ENCODE measurements at regions not wholly inside any gene's neighbourhood (a gene's known extent, or its start where the extent isn't known, plus 50 kb on each side); places are given as distances from the start of the nearest gene placed in this dataset.

DNA sequence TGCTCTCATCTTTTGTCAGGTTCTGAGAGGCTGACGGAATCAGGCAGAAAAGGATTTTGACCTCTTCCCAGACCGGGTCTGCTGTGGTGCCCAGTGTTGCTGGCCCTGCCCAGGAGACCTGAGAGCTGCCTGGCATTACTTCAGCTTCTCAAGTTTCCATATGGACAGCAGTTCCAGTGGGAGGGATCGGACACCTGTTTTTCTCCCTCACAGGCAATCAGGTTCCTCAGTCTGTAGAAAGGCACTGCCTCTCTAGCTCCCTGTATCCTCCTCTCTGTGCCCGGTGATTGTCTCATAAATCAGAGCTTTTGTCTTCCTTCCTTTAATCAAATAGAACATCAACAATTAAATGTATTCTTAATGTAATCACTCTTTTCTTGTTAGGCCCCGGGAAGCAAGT is 198.7 kb downstream of the SEMA6A start:
- no peaks in the 10 kb centered on the region for H3K4me1 ChIP-seq (ENCODE audit: control insufficient read depth, insufficient read depth, low read length)
- no peak overlapping the region for H3K27ac ChIP-seq (ENCODE audit: low read depth, low read length)
- H3K4me3 ChIP-seq (ENCODE audit: low read length): no peak overlapping the region
- H3K36me3 ChIP-seq (ENCODE audit: control insufficient read depth, insufficient read depth, low read length): no peaks in the 10 kb centered on the region
- H3K9ac ChIP-seq (ENCODE audit: low read length): no peak overlapping the region
- no peaks in the 10 kb centered on the region for H3K27me3 ChIP-seq (ENCODE audit: control insufficient read depth, insufficient read depth, low read length)

DNA sequence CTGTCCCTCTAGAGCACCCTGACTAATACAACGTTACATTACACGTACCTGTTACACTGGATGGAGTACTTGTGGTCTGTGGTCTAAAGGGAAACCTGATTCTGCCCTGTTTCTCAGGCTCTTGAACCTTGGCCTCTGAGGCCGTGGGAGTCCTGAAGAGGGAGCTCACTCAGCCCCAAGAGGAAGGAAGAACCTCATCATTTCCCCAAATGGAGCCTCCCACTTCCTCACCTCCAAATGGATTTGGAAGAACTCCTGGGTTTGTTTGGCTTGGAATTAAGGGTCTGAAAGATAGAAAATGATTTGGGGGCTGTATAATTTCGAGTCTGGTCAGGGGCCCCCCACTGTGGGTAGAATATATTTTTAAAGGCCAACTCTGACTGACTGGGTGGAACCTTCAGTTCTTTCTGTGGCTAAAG is 200.2 kb downstream of the SEMA6A start:
- Histone ChIP-seq H3K36me3 (ENCODE audit: control insufficient read depth, insufficient read depth, low read length) (no peaks in the 10 kb centered on the region), H3K27ac (ENCODE audit: low read depth, low read length) (no peak overlapping the region), H3K4me3 (ENCODE audit: low read length) (no peak overlapping the region), H3K4me1 (ENCODE audit: control insufficient read depth, insufficient read depth, low read length) (no peaks in the 10 kb centered on the region), H3K27me3 (ENCODE audit: control insufficient read depth, insufficient read depth, low read length) (no peaks in the 10 kb centered on the region), H3K9ac (ENCODE audit: low read length) (no peak overlapping the region)

DNA sequence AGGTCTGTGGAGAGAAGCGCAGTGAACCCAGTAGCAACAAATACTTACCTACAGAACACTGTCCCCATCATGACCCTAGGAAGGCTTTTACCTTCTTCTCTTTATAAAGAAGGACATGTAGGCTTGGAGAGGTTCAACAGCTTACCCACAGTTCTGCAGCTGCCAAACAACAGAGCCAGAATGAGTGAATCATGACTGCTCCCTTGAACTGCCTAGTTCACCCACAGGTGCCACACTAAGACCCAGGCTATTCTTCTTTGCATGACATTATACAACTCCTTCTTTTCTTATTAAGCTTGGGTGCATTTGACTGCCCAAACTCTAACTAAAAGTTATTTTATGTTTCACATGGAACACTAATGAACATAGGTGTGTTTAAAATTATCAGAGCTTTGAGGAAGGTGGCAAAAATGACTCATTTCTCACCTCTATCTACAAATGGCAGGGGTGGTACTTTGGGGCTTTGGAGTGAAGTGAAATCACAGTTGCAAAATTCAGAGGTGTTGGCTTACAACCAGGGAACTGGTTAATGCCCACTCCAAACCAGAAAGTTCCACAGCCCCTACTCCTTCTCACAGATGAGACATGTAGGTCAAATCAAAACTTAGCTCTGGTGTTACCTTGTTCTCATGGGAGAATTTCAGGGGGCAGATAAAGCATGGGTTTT is 201.6 kb downstream of the SEMA6A start:
- Histone ChIP-seq H3K27me3 (ENCODE audit: control insufficient read depth, insufficient read depth, low read length) (no peaks in the 10 kb centered on the region), H3K4me1 (ENCODE audit: control insufficient read depth, insufficient read depth, low read length) (no peaks in the 10 kb centered on the region), H3K4me3 (ENCODE audit: low read length) (no peak overlapping the region), H3K27ac (ENCODE audit: low read depth, low read length) (no peak overlapping the region), H3K36me3 (ENCODE audit: control insufficient read depth, insufficient read depth, low read length) (no peaks in the 10 kb centered on the region), H3K9ac (ENCODE audit: low read length) (no peak overlapping the region)

DNA sequence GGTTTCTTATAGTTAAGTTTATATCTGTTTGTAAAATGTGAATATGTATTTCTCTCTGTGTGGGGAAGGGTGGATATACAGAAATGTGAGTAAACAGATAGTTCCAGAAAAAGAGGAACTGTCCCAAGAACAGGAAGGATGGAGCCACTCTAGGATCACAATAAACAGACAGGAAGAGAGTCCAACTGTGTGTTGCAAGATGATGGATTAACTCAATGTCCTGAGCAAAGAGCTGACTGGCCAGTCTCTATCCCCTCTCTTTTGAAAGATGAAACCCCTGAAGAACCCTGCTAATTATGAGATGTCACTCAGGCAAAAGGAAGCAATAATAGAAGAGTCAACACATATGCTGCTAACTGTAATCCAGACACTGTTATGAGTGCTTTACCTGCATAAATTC is 202.7 kb downstream of the SEMA6A start:
- Histone ChIP-seq H3K4me3 (ENCODE audit: low read length) (no peak overlapping the region), H3K36me3 (ENCODE audit: control insufficient read depth, insufficient read depth, low read length) (no peaks in the 10 kb centered on the region), H3K9ac (ENCODE audit: low read length) (no peak overlapping the region), H3K4me1 (ENCODE audit: control insufficient read depth, insufficient read depth, low read length) (no peaks in the 10 kb centered on the region), H3K27ac (ENCODE audit: low read depth, low read length) (no peak overlapping the region), H3K27me3 (ENCODE audit: control insufficient read depth, insufficient read depth, low read length) (no peaks in the 10 kb centered on the region)

DNA sequence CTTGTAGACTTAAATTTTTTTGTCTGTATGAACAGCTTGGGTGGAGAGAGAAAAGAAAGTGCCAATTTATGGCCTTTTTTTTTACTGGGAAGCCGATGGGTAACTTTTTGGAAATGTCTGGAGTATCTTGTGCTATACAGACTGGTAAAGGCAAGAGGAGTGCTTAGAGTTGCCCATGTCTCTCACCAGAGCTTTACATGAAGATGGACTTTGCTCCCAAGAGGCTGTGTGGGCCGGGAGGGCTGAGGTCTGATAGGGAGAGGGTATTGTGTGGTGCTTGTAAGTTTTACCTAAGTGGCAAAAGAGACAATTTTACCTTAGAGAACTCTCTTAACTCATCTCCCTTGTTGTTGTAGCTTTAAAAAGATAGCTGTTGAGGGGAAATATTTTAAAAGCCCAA is 203.2 kb downstream of the SEMA6A start:
- Histone ChIP-seq H3K4me1 (ENCODE audit: control insufficient read depth, insufficient read depth, low read length) (no peaks in the 10 kb centered on the region), H3K36me3 (ENCODE audit: control insufficient read depth, insufficient read depth, low read length) (no peaks in the 10 kb centered on the region), H3K9ac (ENCODE audit: low read length) (no peak overlapping the region), H3K27ac (ENCODE audit: low read depth, low read length) (no peak overlapping the region), H3K27me3 (ENCODE audit: control insufficient read depth, insufficient read depth, low read length) (no peaks in the 10 kb centered on the region), H3K4me3 (ENCODE audit: low read length) (no peak overlapping the region)

DNA sequence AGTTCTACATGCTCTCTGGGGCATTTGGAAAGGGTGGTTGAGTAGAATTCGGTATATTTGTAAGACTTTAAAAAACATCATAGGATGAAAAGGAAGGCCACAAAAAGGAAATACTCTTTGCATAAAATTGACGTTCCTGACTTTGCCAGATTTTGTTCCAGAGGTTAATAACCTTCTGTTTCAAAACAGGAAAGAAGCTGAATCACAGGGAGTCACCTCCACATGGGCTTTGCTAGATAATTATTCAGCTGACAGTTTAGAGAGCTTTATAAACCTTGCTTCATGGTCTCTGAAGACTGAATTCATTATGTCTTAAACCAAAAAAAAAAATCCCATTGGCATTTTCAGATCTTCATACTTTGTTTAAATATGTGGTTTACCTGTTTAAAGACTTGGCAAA is 203.7 kb downstream of the SEMA6A start:
- H3K4me3 ChIP-seq (ENCODE audit: low read length): no peak overlapping the region
- no peaks in the 10 kb centered on the region for H3K27me3 ChIP-seq (ENCODE audit: control insufficient read depth, insufficient read depth, low read length)
- no peak overlapping the region for H3K9ac ChIP-seq (ENCODE audit: low read length)
- no peak overlapping the region for H3K27ac ChIP-seq (ENCODE audit: low read depth, low read length)
- H3K36me3 ChIP-seq (ENCODE audit: control insufficient read depth, insufficient read depth, low read length): no peaks in the 10 kb centered on the region
- H3K4me1 ChIP-seq (ENCODE audit: control insufficient read depth, insufficient read depth, low read length): no peaks in the 10 kb centered on the region

DNA sequence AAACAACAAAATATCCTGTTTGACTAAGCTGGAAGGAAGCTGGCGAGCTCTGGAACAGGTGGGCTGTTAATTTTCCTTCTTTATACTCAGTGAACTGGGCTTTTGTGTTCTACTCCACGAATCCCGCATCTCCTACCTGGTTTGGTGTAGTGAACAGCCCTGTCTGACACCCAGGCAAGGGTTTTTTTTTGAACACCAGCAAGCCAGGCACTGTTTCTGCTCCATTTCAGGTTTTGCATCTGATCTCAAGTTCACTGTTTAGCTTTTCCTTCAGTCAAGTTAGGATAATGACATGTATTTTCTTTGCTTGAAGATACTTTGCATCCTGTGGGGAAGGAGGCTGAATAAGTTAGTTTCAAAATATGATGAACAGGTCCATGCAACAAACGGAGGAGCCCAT is 204.5 kb downstream of the SEMA6A start:
- Histone ChIP-seq H3K9ac (ENCODE audit: low read length) (no peak overlapping the region), H3K36me3 (ENCODE audit: control insufficient read depth, insufficient read depth, low read length) (no peaks in the 10 kb centered on the region), H3K4me3 (ENCODE audit: low read length) (no peak overlapping the region), H3K4me1 (ENCODE audit: control insufficient read depth, insufficient read depth, low read length) (no peaks in the 10 kb centered on the region), H3K27ac (ENCODE audit: low read depth, low read length) (no peak overlapping the region), H3K27me3 (ENCODE audit: control insufficient read depth, insufficient read depth, low read length) (no peaks in the 10 kb centered on the region)

DNA sequence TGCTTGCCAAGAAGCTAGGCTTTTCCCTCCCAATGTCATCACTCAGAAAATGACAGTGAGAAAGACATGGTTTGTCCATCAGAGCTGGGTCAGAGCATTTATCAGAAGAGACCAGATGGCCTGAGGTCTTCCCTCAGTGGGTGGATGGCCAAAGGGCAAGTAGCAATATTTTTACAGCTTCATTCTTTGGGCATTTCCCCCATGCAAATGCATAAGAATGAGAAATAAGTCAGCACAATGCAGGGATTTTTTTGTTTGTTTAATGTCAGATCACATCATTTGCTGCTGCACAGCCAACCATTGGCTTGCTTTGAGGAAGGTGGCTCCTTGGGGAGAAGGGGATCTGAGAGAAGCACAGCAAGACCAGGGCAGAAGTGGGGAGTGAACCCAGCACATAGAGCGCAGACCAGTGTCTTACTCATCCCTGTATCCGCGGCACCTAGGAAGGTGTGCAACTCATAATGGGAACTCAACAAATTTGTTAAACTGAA is 209.6 kb downstream of the SEMA6A start:
- H3K4me3 ChIP-seq (ENCODE audit: low read length): no peak overlapping the region
- no peak overlapping the region for H3K27ac ChIP-seq (ENCODE audit: low read depth, low read length)
- no peaks in the 10 kb centered on the region for H3K36me3 ChIP-seq (ENCODE audit: control insufficient read depth, insufficient read depth, low read length)
- H3K9ac ChIP-seq (ENCODE audit: low read length): no peak overlapping the region
- H3K27me3 ChIP-seq (ENCODE audit: control insufficient read depth, insufficient read depth, low read length): no peaks in the 10 kb centered on the region
- H3K4me1 ChIP-seq (ENCODE audit: control insufficient read depth, insufficient read depth, low read length): peaks cover 9% of the 10 kb centered on the region

DNA sequence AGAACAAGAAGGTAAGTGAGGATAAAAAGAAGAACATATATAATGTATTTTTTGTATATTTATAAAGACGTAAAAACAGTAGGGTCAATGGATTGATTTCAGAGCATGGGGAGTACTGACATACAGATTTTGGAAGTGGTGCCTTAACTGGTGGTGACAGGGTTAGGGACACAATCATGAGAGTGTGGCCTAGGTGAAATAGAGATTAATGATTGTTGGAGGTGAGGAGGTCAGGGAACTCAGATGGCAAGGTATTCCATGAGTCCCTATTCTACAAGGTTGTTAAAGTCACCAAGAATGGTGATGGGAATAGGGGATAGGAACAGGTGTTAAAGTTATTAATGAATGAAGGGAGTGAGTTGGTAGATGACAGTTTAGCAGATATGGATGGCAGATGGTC is 210.8 kb downstream of the SEMA6A start:
- Histone ChIP-seq H3K27ac (ENCODE audit: low read depth, low read length) (no peak overlapping the region), H3K9ac (ENCODE audit: low read length) (no peak overlapping the region), H3K4me1 (ENCODE audit: control insufficient read depth, insufficient read depth, low read length) (peaks cover 14% of the 10 kb centered on the region), H3K4me3 (ENCODE audit: low read length) (no peak overlapping the region), H3K36me3 (ENCODE audit: control insufficient read depth, insufficient read depth, low read length) (no peaks in the 10 kb centered on the region), H3K27me3 (ENCODE audit: control insufficient read depth, insufficient read depth, low read length) (no peaks in the 10 kb centered on the region)

DNA sequence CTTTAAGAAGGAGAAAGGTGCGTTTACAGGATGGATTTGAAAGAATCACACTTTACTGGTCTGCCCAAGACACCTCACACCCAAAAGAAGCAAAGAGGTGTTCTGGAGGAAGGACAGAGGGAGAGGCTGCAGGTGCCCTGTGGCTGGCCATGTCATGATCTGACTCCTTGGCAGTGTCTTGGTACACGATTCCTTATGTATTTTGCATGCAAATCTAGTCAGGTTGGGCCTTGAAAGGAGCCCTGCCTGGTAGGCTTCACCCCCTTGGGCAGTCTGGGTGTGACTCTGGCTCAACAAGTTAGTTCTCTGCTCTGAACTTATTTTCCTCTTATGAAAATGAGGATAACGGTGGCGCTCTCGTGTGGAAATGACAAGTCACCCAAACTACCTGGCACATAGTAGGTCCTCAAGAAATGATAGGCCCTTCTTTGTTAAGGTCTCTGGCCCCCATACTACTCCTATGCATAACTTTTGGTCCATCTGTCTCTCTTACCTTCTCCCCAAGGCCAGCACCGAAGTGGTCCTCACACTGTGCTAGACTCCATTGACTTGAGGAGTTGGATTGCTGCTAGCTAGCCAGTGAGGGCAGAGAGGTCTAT is 212.5 kb downstream of the SEMA6A start:
- peaks cover 14% of the 10 kb centered on the region for H3K4me1 ChIP-seq (ENCODE audit: control insufficient read depth, insufficient read depth, low read length)
- no peaks in the 10 kb centered on the region for H3K27me3 ChIP-seq (ENCODE audit: control insufficient read depth, insufficient read depth, low read length)
- peak overlapping the region; percentile 38 for H3K27ac ChIP-seq (ENCODE audit: low read depth, low read length)
- no peaks in the 10 kb centered on the region for H3K36me3 ChIP-seq (ENCODE audit: control insufficient read depth, insufficient read depth, low read length)
- peak overlapping the region; percentile 45 for H3K4me3 ChIP-seq (ENCODE audit: low read length)
- H3K9ac ChIP-seq (ENCODE audit: low read length): no peak overlapping the region

DNA sequence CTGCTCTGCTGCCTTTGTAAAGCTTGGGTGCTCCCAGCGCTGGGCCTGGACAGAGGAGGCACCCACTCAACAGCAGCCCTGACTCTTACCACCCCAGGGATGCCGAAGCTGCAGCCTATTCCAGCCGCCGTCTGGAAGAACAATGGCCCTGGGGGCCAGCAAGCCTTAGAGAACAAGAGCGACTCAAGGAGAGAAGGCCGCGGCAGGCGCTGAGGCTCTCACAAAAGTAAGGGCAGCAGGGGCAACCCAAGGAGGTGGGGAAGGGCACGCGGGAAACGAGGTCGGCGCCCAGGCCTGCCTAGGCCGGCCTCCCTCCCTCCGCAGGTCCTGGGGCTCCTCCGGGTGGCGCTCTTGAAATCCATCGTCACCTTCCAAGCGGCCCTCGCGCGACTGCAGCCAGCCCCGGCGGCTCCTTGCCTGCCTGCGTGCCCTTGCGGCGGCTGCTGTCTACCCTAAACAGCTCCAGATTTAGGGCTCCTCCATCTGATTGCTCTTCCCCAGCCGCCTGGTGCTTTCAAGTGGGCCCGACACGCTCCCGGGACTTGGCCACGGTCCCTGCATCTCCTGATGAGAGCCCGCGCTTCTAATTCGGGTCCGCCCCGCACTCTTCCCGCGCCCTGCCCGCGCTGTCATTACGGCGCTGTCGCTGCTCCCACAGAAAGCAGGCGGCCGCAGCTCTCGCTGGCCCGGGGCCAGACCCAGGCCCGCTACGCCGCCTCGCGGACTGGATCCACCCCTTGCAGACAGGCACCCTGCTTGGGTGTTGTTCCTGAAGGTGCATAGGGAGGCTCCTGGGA is 213.3 kb downstream of the SEMA6A start:
- peaks cover 14% of the 10 kb centered on the region for H3K4me1 ChIP-seq (ENCODE audit: control insufficient read depth, insufficient read depth, low read length)
- no peak overlapping the region for H3K9ac ChIP-seq (ENCODE audit: low read length)
- peak overlapping the region; percentile 45 for H3K4me3 ChIP-seq (ENCODE audit: low read length)
- no peaks in the 10 kb centered on the region for H3K36me3 ChIP-seq (ENCODE audit: control insufficient read depth, insufficient read depth, low read length)
- H3K27ac ChIP-seq (ENCODE audit: low read depth, low read length): peak overlapping the region; percentile 38
- no peaks in the 10 kb centered on the region for H3K27me3 ChIP-seq (ENCODE audit: control insufficient read depth, insufficient read depth, low read length)

DNA sequence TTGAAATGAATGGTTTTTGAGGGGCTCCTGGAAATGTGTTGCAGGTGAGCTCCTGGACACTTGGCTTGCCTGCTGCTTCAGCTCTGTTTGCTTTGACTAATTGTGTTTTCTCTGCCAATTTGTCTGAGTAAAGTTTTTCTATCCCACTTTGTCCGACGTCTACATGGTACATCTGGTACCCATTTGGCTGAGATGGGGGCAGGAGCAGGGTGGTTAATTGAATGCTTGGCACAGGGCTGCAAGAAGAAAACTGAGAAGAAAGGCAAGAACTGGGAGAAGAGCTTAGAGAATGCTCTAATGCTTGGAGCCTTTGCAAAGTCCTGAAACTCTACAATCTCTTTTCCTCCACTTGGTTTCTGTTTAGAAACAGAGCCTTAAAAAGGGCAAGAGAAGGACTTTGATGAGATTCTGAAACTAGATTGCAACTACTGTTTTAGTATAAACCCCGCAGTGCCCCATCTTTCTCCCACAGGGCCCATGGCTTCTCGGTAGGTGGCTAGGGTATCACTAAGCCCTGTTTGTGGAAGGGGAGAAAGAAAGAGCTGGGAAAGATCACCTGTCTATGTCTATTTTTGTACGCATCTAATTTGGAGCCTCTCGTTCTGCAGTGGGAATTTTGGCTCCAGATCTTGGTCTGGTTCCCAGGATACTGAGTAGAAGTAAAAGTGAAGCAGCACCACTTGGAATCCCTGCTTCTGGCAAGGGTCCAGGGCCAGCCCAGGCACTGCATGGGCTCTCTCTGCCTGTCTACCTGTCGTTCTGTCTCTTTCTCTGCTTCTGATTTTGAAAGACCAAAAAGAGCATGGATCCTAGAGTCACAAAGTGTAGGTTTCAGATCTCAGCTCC is 214.4 kb downstream of the SEMA6A start:
- Histone ChIP-seq H3K4me3 (ENCODE audit: low read length) (peak overlapping the region; percentile 4), H3K27me3 (ENCODE audit: control insufficient read depth, insufficient read depth, low read length) (no peaks in the 10 kb centered on the region), H3K4me1 (ENCODE audit: control insufficient read depth, insufficient read depth, low read length) (peaks cover 14% of the 10 kb centered on the region), H3K36me3 (ENCODE audit: control insufficient read depth, insufficient read depth, low read length) (no peaks in the 10 kb centered on the region), H3K27ac (ENCODE audit: low read depth, low read length) (peak overlapping the region; percentile 45), H3K9ac (ENCODE audit: low read length) (no peak overlapping the region)

All from rectal smooth muscle tissue (tissue), 1 donor.